ENCODE measurements at regions not wholly inside any gene's neighbourhood (a gene's known extent, or its start where the extent isn't known, plus 50 kb on each side); places are given as distances from the start of the nearest gene placed in this dataset.

DNA sequence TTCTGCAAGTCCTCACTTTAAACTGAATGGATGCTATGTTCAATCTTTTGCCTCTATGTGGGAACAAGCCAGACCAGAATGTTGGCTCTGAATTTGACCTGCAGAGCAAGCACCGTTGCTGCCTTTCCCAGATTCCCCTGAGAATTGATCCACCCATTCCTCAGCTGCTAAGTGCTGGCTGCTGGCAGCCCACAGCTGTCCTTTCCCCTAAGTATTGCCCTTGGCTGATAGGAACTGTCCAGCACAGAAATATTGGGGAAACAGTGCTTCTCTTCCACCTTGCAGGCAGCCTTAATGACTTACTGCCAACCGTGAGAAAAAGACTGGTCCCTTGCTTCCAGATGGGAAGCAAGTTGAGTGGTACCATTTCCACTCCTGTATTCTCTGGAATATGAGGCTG is 475.9 kb downstream of the PDHA2 start:
- TF ChIP-seq ARNTL (CRISPR knock-in tag; IDR thresholded peaks at IDR 0.05; ENCODE audit: borderline replicate concordance, low read depth) (no peak), ZNF565 (CRISPR knock-in tag; conservative IDR thresholded peaks at IDR 0.05; ENCODE audit: low read depth) (no peak), BACH2 (CRISPR knock-in tag; IDR thresholded peaks at IDR 0.05; ENCODE audit: borderline replicate concordance) (no peak), SNAI2 (CRISPR knock-in tag; IDR thresholded peaks at IDR 0.05) (no peak), ZNF70 (CRISPR knock-in tag; IDR thresholded peaks at IDR 0.05) (no peak)
- TF ChIP-seq, protein P1, sequence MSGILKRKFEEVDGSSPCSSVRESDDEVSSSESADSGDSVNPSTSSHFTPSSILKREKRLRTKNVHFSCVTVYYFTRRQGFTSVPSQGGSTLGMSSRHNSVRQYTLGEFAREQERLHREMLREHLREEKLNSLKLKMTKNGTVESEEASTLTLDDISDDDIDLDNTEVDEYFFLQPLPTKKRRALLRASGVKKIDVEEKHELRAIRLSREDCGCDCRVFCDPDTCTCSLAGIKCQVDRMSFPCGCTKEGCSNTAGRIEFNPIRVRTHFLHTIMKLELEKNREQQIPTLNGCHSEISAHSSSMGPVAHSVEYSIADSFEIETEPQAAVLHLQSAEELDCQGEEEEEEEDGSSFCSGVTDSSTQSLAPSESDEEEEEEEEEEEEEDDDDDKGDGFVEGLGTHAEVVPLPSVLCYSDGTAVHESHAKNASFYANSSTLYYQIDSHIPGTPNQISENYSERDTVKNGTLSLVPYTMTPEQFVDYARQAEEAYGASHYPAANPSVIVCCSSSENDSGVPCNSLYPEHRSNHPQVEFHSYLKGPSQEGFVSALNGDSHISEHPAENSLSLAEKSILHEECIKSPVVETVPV (CRISPR knock-in tag; IDR thresholded peaks at IDR 0.05) = no peak
- TF ChIP-seq, protein P2, sequence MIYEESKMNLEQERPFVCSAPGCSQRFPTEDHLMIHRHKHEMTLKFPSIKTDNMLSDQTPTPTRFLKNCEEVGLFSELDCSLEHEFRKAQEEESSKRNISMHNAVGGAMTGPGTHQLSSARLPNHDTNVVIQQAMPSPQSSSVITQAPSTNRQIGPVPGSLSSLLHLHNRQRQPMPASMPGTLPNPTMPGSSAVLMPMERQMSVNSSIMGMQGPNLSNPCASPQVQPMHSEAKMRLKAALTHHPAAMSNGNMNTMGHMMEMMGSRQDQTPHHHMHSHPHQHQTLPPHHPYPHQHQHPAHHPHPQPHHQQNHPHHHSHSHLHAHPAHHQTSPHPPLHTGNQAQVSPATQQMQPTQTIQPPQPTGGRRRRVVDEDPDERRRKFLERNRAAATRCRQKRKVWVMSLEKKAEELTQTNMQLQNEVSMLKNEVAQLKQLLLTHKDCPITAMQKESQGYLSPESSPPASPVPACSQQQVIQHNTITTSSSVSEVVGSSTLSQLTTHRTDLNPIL (CRISPR knock-in tag; IDR thresholded peaks at IDR 0.05; ENCODE audit: low read depth) = no peak
- peak; percentile 64; the same call in 1 of the 3 replicates for ATAC-seq

DNA sequence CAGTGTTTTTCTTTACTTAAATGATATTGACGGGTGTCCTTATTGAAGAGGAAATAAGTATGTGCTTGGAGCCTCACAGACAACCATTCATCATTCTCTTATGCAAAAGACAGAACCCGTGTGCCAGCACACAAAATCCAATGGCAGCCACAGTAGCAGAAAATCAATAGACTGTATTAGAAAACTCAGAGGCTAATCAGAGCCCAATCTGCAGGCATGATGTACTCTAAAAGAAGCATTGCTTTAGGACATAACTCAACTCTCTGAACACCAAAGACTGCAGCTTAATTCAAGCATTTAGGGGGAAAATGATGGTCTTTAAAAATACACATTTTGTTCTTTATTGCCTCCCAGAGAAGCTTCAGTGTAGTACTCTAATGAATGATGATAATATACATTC is 476.9 kb downstream of the PDHA2 start:
- no peak for TF ChIP-seq ISL1 (CRISPR knock-in tag; IDR thresholded peaks at IDR 0.05)
- no peak for TF ChIP-seq ZNF565 (CRISPR knock-in tag; conservative IDR thresholded peaks at IDR 0.05; ENCODE audit: low read depth)
- TF ChIP-seq, protein P3, sequence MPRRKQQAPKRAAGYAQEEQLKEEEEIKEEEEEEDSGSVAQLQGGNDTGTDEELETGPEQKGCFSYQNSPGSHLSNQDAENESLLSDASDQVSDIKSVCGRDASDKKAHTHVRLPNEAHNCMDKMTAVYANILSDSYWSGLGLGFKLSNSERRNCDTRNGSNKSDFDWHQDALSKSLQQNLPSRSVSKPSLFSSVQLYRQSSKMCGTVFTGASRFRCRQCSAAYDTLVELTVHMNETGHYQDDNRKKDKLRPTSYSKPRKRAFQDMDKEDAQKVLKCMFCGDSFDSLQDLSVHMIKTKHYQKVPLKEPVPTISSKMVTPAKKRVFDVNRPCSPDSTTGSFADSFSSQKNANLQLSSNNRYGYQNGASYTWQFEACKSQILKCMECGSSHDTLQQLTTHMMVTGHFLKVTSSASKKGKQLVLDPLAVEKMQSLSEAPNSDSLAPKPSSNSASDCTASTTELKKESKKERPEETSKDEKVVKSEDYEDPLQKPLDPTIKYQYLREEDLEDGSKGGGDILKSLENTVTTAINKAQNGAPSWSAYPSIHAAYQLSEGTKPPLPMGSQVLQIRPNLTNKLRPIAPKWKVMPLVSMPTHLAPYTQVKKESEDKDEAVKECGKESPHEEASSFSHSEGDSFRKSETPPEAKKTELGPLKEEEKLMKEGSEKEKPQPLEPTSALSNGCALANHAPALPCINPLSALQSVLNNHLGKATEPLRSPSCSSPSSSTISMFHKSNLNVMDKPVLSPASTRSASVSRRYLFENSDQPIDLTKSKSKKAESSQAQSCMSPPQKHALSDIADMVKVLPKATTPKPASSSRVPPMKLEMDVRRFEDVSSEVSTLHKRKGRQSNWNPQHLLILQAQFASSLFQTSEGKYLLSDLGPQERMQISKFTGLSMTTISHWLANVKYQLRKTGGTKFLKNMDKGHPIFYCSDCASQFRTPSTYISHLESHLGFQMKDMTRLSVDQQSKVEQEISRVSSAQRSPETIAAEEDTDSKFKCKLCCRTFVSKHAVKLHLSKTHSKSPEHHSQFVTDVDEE (CRISPR knock-in tag; IDR thresholded peaks at IDR 0.05) = no peak
- no peak for TF ChIP-seq RARB (CRISPR knock-in tag; IDR thresholded peaks at IDR 0.05)
- no peak for TF ChIP-seq ARNTL (CRISPR knock-in tag; IDR thresholded peaks at IDR 0.05; ENCODE audit: borderline replicate concordance, low read depth)
- TF ChIP-seq ZNF70 (CRISPR knock-in tag; IDR thresholded peaks at IDR 0.05) = no peak
- TF ChIP-seq, protein P1 (CRISPR knock-in tag; IDR thresholded peaks at IDR 0.05) = no peak
- TF ChIP-seq ZC3H10 (CRISPR knock-in tag; IDR thresholded peaks at IDR 0.05) = no peak
- TF ChIP-seq PPARA (CRISPR knock-in tag; IDR thresholded peaks at IDR 0.05; ENCODE audit: borderline replicate concordance) = no peak
- TF ChIP-seq, protein P4, sequence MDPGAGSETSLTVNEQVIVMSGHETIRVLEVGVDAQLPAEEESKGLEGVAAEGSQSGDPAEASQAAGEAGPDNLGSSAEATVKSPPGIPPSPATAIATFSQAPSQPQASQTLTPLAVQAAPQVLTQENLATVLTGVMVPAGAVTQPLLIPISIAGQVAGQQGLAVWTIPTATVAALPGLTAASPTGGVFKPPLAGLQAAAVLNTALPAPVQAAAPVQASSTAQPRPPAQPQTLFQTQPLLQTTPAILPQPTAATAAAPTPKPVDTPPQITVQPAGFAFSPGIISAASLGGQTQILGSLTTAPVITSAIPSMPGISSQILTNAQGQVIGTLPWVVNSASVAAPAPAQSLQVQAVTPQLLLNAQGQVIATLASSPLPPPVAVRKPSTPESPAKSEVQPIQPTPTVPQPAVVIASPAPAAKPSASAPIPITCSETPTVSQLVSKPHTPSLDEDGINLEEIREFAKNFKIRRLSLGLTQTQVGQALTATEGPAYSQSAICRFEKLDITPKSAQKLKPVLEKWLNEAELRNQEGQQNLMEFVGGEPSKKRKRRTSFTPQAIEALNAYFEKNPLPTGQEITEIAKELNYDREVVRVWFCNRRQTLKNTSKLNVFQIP (CRISPR knock-in tag; IDR thresholded peaks at IDR 0.05; ENCODE audit: borderline replicate concordance, low read depth) = no peak
- TF ChIP-seq ZFP3 (CRISPR knock-in tag; IDR thresholded peaks at IDR 0.05) = no peak
- no peak for TF ChIP-seq TCF4 (CRISPR knock-in tag; IDR thresholded peaks at IDR 0.05; ENCODE audit: borderline replicate concordance)
- TF ChIP-seq CSDC2 (CRISPR knock-in tag; IDR thresholded peaks at IDR 0.05) = no peak
- TF ChIP-seq GLIS3 (CRISPR knock-in tag; IDR thresholded peaks at IDR 0.05) = no peak
- TF ChIP-seq ZNF8 (CRISPR knock-in tag; IDR thresholded peaks at IDR 0.05) = no peak
- TF ChIP-seq, protein P2 (CRISPR knock-in tag; IDR thresholded peaks at IDR 0.05; ENCODE audit: low read depth) = no peak
- no peak for TF ChIP-seq ZFP30 (CRISPR knock-in tag; IDR thresholded peaks at IDR 0.05)
- no peak for ATAC-seq

DNA sequence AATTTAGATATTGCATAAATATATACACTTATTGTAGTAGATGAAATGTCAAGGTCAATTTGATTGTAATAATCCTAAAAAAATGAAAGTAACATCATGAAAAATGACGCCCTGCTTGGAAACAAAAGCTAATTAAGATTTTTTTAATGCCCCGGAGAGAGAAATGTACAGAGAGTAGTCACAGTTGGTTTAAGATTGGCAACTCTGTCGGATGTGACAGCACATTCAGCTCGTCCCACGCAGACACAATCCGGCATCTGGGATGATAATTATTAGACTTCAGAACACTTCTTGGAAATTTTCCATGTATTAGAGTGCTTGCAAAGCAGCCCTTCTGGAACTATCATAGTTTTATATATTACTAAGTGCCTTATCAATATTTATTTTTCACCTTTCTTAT is 478.0 kb downstream of the PDHA2 start:
- ATAC-seq = no peak
- TF ChIP-seq SNAI2 (CRISPR knock-in tag; IDR thresholded peaks at IDR 0.05) (no peak), ZNF565 (CRISPR knock-in tag; conservative IDR thresholded peaks at IDR 0.05; ENCODE audit: low read depth) (no peak), ESRRG (CRISPR knock-in tag; IDR thresholded peaks at IDR 0.05) (no peak), GLIS3 (CRISPR knock-in tag; IDR thresholded peaks at IDR 0.05) (no peak), ZFP3 (CRISPR knock-in tag; IDR thresholded peaks at IDR 0.05) (no peak), ZFP30 (CRISPR knock-in tag; IDR thresholded peaks at IDR 0.05) (no peak), ISL1 (CRISPR knock-in tag; IDR thresholded peaks at IDR 0.05) (no peak), ZNF70 (CRISPR knock-in tag; IDR thresholded peaks at IDR 0.05) (no peak)
- TF ChIP-seq, protein P1 (CRISPR knock-in tag; IDR thresholded peaks at IDR 0.05) = no peak
- TF ChIP-seq, protein P4 (CRISPR knock-in tag; IDR thresholded peaks at IDR 0.05; ENCODE audit: borderline replicate concordance, low read depth) = no peak
- TF ChIP-seq, protein P2 (CRISPR knock-in tag; IDR thresholded peaks at IDR 0.05; ENCODE audit: low read depth) = no peak
